Keratinocyte (primary cell): ENCODE measurements at regions not wholly inside any gene's neighbourhood (a gene's known extent, or its start where the extent isn't known, plus 50 kb on each side); places are given as distances from the start of the nearest gene placed in this dataset.

ENCODE experiments used
- DNase-seq: peaks from one replicate; pipeline ENCODE4 v3.0.0-alpha.2; 2011; ENCODE audit warnings: low read depth, missing footprints, low spot score
- FAIRE-seq: peaks from 2 replicates; lab custom pipeline; 2011; peaks lifted over from hg19 to GRCh38; lab: Jason Lieb, UNC
- H2AFZ ChIP-seq: 2 replicates; pipeline ENCODE4 v1.6.0; 2012; ENCODE audit warnings: low read length, control low read depth, inconsistent platforms; ENCODE audit not compliant: control insufficient read depth
- H3K27ac ChIP-seq: 2 replicates; pipeline ENCODE4 v1.5.1; 2011; ENCODE audit warnings: low read length; ENCODE audit not compliant: control insufficient read depth, insufficient read depth
- H3K27me3 ChIP-seq: 3 replicates; pipeline ENCODE4 v1.6.0; 2011; ENCODE audit warnings: low read length; ENCODE audit not compliant: control insufficient read depth, insufficient read depth; ENCODE audit errors: extremely low read depth
- H3K36me3 ChIP-seq, 2 experiments: 2 replicates in 1 of 2; 3 replicates in 1 of 2; pipeline ENCODE4 v1.5.1; 2011; ENCODE audit warnings: low read length in 2 of 2, mild to moderate bottlenecking in 1 of 2; ENCODE audit not compliant: control insufficient read depth in 2 of 2, insufficient read depth in 2 of 2; ENCODE audit errors: extremely low read depth in 1 of 2
- H3K4me1 ChIP-seq: 3 replicates; pipeline ENCODE4 v1.5.1; 2011; ENCODE audit warnings: low read length; ENCODE audit not compliant: control insufficient read depth, insufficient read depth; ENCODE audit errors: extremely low read depth
- H3K4me2 ChIP-seq: 3 replicates; pipeline ENCODE4 v1.6.0; 2011; ENCODE audit warnings: low read depth, low read length; ENCODE audit not compliant: control insufficient read depth, insufficient read depth; ENCODE audit errors: extremely low read depth
- H3K4me3 ChIP-seq, 3 experiments: fragments of 200-600 bp in 1 of 3; sonication (generic) in 1 of 3; 2 replicates in 2 of 3; 3 replicates in 1 of 3; pipeline ENCODE4 v1.5.1; 2011 to 2016; ENCODE audit warnings: low read length in 3 of 3, mild to moderate bottlenecking in 3 of 3, control low read depth in 2 of 3, inconsistent platforms in 1 of 3, low read depth in 1 of 3, mixed read lengths in 1 of 3, mixed run types in 1 of 3, moderate library complexity in 1 of 3; ENCODE audit not compliant: control insufficient read depth in 2 of 3, insufficient read depth in 2 of 3; ENCODE audit errors: extremely low read depth in 1 of 3
- H3K79me2 ChIP-seq: 2 replicates; pipeline ENCODE4 v1.6.0; 2012; ENCODE audit warnings: low read length; ENCODE audit not compliant: control insufficient read depth, insufficient read depth
- H3K9ac ChIP-seq: 3 replicates; pipeline ENCODE4 v1.6.0; 2011; ENCODE audit warnings: low read length; ENCODE audit not compliant: control insufficient read depth, insufficient read depth; ENCODE audit errors: extremely low read depth
- H3K9me1 ChIP-seq: 3 replicates; pipeline ENCODE4 v1.6.0; 2011; ENCODE audit warnings: low read length; ENCODE audit not compliant: control insufficient read depth, insufficient read depth; ENCODE audit errors: extremely low read depth
- H3K9me3 ChIP-seq: 2 replicates; pipeline ENCODE4 v1.5.1; 2012; ENCODE audit warnings: low read depth, low read length; ENCODE audit not compliant: control insufficient read depth
- H4K20me1 ChIP-seq: 3 replicates; pipeline ENCODE4 v1.6.0; 2011; ENCODE audit warnings: low read length; ENCODE audit not compliant: control insufficient read depth, insufficient read depth; ENCODE audit errors: extremely low read depth
- EZH2 ChIP-seq: IDR thresholded peaks from one replicate; pipeline ENCODE4 v1.6.1; 2012; ENCODE audit warnings: inconsistent platforms, mild to moderate bottlenecking, low read length, moderate library complexity
- dilution Hi-C: fragments of 300-500 bp; cut with MboI; formaldehyde crosslinking; loops from one replicate; pipeline ENCODE4 v1.7.0; 2020; ENCODE audit warnings: low sequenced_read_pairs; ENCODE audit not compliant: extremely low pct_ligation_motif_present
- TF ChIP-seq, protein P1 (sequence below), 3 experiments: IDR thresholded peaks in 1 of 3; conservative IDR thresholded peaks in 1 of 3; optimal IDR thresholded peaks in 1 of 3; 2 replicates in 2 of 3; 3 replicates in 1 of 3; pipeline versions ENCODE3 to v1.5.1; 2011; ENCODE audit warnings: low read length in 3 of 3, mild to moderate bottlenecking in 3 of 3, moderate library complexity in 2 of 3, control low read depth in 1 of 3, inconsistent platforms in 1 of 3; ENCODE audit not compliant: insufficient read depth in 2 of 3; ENCODE audit errors: extremely low read depth in 1 of 3

DNA sequence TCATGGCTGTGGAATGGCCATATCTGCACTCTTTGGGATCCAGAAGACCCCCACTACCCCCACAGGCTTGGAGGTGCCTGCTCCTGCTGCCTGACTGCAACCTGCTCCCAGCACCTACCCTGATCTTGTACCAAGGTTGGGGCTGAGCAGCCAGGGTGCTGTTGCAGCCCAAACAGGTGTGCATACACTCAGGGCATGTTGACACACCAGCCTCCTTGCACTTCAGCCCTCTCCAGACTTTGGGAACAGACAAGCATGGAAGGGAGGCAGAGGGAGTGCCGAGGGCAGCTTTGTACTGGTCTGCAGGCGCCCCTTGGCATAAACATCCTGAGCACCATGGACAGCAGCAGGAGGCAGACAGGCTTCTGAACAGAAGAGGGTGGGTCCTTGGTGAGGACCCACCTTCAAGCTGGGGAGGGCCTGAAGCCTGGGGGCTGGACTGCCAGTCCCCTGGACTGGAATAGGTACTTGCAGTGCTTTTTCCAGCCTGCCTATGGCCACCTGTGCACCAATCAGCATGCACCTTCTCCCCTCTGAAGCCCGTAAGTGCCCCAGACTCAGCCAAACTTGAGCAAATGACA, 1675.8 kb downstream of the HACE1 start:
- Histone ChIP-seq H3K9ac (no peak overlapping the region), H3K79me2 (no peaks in the 10 kb centered on the region), H2AFZ (no peak overlapping the region), H3K4me1 (no peaks in the 10 kb centered on the region), H3K4me2 (no peak overlapping the region), H3K27me3 (no peaks in the 10 kb centered on the region), H3K4me3 (no peak overlapping the region), H3K9me1 (no peaks in the 10 kb centered on the region), H3K27ac (no peak overlapping the region), H3K36me3 (no peaks in the 10 kb centered on the region), H4K20me1 (no peaks in the 10 kb centered on the region), H3K9me3 (peaks cover 2% of the 10 kb centered on the region)
- no peak for FAIRE-seq
- dilution Hi-C loops, result no loop called here
- TF ChIP-seq EZH2, result no peak
- TF ChIP-seq, protein P1, sequence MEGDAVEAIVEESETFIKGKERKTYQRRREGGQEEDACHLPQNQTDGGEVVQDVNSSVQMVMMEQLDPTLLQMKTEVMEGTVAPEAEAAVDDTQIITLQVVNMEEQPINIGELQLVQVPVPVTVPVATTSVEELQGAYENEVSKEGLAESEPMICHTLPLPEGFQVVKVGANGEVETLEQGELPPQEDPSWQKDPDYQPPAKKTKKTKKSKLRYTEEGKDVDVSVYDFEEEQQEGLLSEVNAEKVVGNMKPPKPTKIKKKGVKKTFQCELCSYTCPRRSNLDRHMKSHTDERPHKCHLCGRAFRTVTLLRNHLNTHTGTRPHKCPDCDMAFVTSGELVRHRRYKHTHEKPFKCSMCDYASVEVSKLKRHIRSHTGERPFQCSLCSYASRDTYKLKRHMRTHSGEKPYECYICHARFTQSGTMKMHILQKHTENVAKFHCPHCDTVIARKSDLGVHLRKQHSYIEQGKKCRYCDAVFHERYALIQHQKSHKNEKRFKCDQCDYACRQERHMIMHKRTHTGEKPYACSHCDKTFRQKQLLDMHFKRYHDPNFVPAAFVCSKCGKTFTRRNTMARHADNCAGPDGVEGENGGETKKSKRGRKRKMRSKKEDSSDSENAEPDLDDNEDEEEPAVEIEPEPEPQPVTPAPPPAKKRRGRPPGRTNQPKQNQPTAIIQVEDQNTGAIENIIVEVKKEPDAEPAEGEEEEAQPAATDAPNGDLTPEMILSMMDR (optimal IDR thresholded peaks at IDR 0.05 in 1 of 3, IDR thresholded peaks at IDR 0.05 in 1 of 3, conservative IDR thresholded peaks at IDR 0.05 in 1 of 3; ENCODE audit: extremely low read depth in 1 of 3, insufficient read depth in 2 of 3, low read length in 3 of 3), result no peak
- DNase-seq, result no peak

DNA sequence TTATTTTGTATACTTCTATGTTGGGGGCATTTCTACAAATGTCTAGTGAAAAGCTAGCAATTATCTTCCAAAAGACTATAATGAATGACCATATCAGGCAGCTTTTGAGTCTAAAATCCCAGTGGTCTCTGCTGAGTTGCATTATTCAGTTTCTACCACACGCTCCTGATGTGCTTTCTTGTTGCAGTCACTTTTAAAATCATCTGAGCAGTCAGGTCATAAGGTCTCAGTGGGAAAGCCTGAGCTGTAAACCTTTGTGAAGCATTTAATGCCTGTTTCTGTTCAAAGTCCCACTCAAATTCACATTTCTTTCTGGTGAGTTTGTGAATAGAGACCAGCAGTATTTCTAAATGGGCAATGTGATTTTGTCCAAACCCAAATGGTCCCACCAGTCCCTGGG, 1681.5 kb downstream of the HACE1 start:
- FAIRE-seq (no peak), DNase-seq (no peak)
- no peaks in the 10 kb centered on the region for H3K79me2 ChIP-seq
- no peak overlapping the region for H3K27ac ChIP-seq
- H3K27me3 ChIP-seq, result no peaks in the 10 kb centered on the region
- H3K9me3 ChIP-seq, result no peaks in the 10 kb centered on the region
- H2AFZ ChIP-seq, result no peak overlapping the region
- no peaks in the 10 kb centered on the region for H3K36me3 ChIP-seq
- no peak overlapping the region for H3K9ac ChIP-seq
- H3K4me1 ChIP-seq, result no peaks in the 10 kb centered on the region
- TF ChIP-seq EZH2, result no peak
- TF ChIP-seq, protein P1 (optimal IDR thresholded peaks at IDR 0.05 in 1 of 3, IDR thresholded peaks at IDR 0.05 in 1 of 3, conservative IDR thresholded peaks at IDR 0.05 in 1 of 3; ENCODE audit: extremely low read depth in 1 of 3, insufficient read depth in 2 of 3, low read length in 3 of 3), result no peak
- dilution Hi-C loops, result no loop called here
- no peaks in the 10 kb centered on the region for H4K20me1 ChIP-seq
- no peak overlapping the region for H3K4me2 ChIP-seq
- no peaks in the 10 kb centered on the region for H3K9me1 ChIP-seq
- H3K4me3 ChIP-seq, result no peak overlapping the region
